Omental fat pad (tissue), 3 donors: ENCODE measurements at regions not wholly inside any gene's neighbourhood (a gene's known extent, or its start where the extent isn't known, plus 50 kb on each side); places are given as distances from the start of the nearest gene placed in this dataset.

Experiments used
- ATAC-seq: fragments of 150-250 bp; one replicate; pipeline ENCODE4 v1.9.1; 2016; ENCODE audit warnings: mild to moderate bottlenecking, moderate library complexity; ENCODE audit not compliant: low FRiP score
- DNase-seq: peaks from one replicate; pipeline ENCODE4 v3.0.0-alpha.2; 2019; ENCODE audit warnings: low spot score
- TF ChIP-seq, protein P1 (sequence below), 3 donors: fragments of 450-650 bp; IDR thresholded peaks; one replicate each; pipeline ENCODE4 v1.5.1; 2016 to 2017; ENCODE audit warnings: antibody characterized with exemption in 3 of 3, mild to moderate bottlenecking in 3 of 3, moderate library complexity in 2 of 3

GRCh38 chr4:66059136-66059535, 388.8 kb upstream of the EPHA5 start:
- TF ChIP-seq, protein P1, sequence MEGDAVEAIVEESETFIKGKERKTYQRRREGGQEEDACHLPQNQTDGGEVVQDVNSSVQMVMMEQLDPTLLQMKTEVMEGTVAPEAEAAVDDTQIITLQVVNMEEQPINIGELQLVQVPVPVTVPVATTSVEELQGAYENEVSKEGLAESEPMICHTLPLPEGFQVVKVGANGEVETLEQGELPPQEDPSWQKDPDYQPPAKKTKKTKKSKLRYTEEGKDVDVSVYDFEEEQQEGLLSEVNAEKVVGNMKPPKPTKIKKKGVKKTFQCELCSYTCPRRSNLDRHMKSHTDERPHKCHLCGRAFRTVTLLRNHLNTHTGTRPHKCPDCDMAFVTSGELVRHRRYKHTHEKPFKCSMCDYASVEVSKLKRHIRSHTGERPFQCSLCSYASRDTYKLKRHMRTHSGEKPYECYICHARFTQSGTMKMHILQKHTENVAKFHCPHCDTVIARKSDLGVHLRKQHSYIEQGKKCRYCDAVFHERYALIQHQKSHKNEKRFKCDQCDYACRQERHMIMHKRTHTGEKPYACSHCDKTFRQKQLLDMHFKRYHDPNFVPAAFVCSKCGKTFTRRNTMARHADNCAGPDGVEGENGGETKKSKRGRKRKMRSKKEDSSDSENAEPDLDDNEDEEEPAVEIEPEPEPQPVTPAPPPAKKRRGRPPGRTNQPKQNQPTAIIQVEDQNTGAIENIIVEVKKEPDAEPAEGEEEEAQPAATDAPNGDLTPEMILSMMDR (IDR thresholded peaks at IDR 0.05) = no peak
- no peak for ATAC-seq
- no peak for DNase-seq

DNA sequence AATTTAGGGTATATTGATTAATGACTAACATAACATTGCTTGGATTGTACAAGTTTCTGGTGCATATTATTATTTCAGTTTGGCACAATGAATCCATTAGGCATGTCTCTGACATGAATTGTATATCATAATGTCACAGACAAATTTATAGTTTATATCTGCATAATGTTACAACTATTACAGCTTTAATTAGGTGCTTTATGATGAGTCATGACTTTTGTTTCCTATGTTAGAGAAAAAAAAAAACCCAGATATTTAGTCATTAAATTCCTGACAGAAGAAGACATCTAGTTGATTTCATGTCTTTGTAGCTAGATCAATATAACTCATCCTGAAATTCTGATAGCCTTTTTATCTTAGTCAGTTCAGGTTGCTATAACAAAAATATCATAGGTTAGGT, 385.7 kb upstream of the EPHA5 start:
- no peak for DNase-seq
- TF ChIP-seq, protein P1 (IDR thresholded peaks at IDR 0.05) = no peak
- ATAC-seq = no peak

DNA sequence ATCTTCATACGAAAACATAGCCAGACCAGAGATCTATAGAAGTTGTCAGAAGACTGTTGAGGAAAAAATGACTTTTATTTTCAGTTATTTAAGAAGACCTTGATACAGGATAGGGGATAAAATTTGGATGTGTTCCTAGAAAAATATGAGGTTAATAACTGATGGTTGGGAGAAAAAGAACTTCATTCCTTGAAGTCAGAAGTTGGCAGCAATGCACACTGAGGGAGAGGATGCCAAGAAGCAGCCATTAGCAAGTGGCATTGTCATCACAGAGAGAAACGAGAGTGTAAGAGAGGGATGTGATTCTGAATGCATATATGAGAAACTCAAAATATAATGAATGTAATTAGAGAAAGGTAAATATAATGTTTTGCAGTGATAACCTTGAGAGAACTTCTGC, 382.1 kb upstream of the EPHA5 start:
- DNase-seq = no peak
- TF ChIP-seq, protein P1 (IDR thresholded peaks at IDR 0.05) = no peak

GRCh38 chr4:66048861-66049260, 378.6 kb upstream of the EPHA5 start:
- TF ChIP-seq, protein P1 (IDR thresholded peaks at IDR 0.05) = no peak
- ATAC-seq (no peak), DNase-seq (no peak)

More for the DNA sequence above, 382.1 kb upstream of the EPHA5 start:
- ATAC-seq = no peak

GRCh38 chr4:66045913-66046312, 375.6 kb upstream of the EPHA5 start:
- TF ChIP-seq, protein P1 (IDR thresholded peaks at IDR 0.05) = no peak
- no peak for DNase-seq
- no peak for ATAC-seq

- no peak for ATAC-seq
- no peak for DNase-seq
- TF ChIP-seq, protein P1 (IDR thresholded peaks at IDR 0.05) = no peak
These were observed 365.4 kb upstream of the EPHA5 start for GRCh38 chr4:66035701-66036100.

DNA sequence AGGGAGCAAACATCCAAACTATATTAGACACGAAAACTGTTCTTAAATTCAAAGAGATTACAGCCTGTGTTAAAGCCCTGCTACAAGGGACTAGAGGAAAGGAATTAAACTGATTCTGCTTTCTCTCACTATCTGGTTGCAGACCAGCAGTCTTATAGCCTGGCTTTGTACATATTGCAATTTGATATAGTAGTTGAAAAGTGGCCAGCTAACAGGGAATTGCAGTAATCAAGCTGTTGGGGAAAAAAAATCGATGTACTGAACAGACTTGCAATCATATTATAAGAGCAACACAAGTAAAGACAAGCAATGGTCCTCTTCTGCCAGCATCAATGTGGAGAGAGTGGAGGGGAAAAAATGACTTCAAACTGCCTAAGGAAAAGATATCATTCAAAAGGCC, 364.4 kb upstream of the EPHA5 start:
- DNase-seq (no peak), ATAC-seq (no peak)
- TF ChIP-seq, protein P1 (IDR thresholded peaks at IDR 0.05) = no peak
